ENCODE measurements at regions not wholly inside any gene's neighbourhood (a gene's known extent, or its start where the extent isn't known, plus 50 kb on each side); places are given as distances from the start of the nearest gene placed in this dataset.

- no peak for TF ChIP-seq JUND (IDR thresholded peaks at IDR 0.05; ENCODE audit: low read depth, low read length)
- no peak for TF ChIP-seq ZZZ3 (IDR thresholded peaks at IDR 0.05; ENCODE audit: control insufficient read depth, insufficient read length, low read depth)
- no peak for TF ChIP-seq CTCF (IDR thresholded peaks at IDR 0.05 in 2 of 3, conservative IDR thresholded peaks at IDR 0.05 in 1 of 3; ENCODE audit: control insufficient read depth in 2 of 3, extremely low read depth in 1 of 3, insufficient read depth in 1 of 3, low read depth in 3 of 3, low read length in 3 of 3)
- TF ChIP-seq POLR2A (IDR thresholded peaks at IDR 0.05; ENCODE audit: low read depth, low read length), result no peak
- no peak for TF ChIP-seq SUZ12 (IDR thresholded peaks at IDR 0.05; ENCODE audit: unreplicated experiment)
- no peak for TF ChIP-seq USF1 (IDR thresholded peaks at IDR 0.05; ENCODE audit: borderline replicate concordance, extremely low read length, insufficient read depth, low read depth, low read length)
- no peak for TF ChIP-seq ATF2 (IDR thresholded peaks at IDR 0.05; ENCODE audit: low read length)
- TF ChIP-seq RFX5 (IDR thresholded peaks at IDR 0.05; ENCODE audit: low read depth, low read length), result no peak
- no peak for TF ChIP-seq HDAC2 (IDR thresholded peaks at IDR 0.05)
- no peak for TF ChIP-seq POLR2AphosphoS5 (IDR thresholded peaks at IDR 0.05; ENCODE audit: low read length)
These were observed 55.4 kb downstream of the XCL1 start for GRCh38 chr1:168631671-168632400.
